ENCODE measurements at regions not wholly inside any gene's neighbourhood (a gene's known extent, or its start where the extent isn't known, plus 50 kb on each side); places are given as distances from the start of the nearest gene placed in this dataset.
"Not testable (repeated sequence)": the region's sequence is repeated elsewhere in the genome, so short reads cannot be mapped to it uniquely, and the experiment has no call there.

DNA sequence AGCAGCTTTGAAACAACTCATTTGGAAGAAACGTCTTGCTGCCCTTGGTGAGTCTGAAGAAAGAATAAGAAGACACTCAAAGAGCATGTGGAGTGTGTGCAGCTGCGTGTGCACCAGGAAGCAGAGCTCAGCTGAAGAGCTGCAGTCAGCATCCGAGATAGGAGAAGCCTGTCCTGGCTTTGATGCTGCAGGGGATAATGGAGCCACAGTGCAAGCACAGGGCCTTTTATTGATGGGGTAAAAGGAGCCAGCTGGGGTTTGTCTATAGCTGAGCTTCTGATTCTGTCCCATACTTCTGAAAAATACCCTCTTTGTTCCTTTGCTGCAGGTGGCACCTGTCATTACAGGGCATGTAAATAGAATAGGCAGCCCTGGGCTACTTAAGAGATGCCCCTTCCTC lies 375.7 kb upstream of the ZNF462 start:
- no peak overlapping the region for H3K27ac ChIP-seq
- no peak overlapping the region for H3K4me3 ChIP-seq
- H3K27me3 ChIP-seq = no peaks in the 10 kb centered on the region
- ATAC-seq (no peak), DNase-seq (no peak)
- H3K4me1 ChIP-seq = no peaks in the 10 kb centered on the region
- intact Hi-C loops (cut with DNase I) = no loop called here
- TF ChIP-seq, protein P1, sequence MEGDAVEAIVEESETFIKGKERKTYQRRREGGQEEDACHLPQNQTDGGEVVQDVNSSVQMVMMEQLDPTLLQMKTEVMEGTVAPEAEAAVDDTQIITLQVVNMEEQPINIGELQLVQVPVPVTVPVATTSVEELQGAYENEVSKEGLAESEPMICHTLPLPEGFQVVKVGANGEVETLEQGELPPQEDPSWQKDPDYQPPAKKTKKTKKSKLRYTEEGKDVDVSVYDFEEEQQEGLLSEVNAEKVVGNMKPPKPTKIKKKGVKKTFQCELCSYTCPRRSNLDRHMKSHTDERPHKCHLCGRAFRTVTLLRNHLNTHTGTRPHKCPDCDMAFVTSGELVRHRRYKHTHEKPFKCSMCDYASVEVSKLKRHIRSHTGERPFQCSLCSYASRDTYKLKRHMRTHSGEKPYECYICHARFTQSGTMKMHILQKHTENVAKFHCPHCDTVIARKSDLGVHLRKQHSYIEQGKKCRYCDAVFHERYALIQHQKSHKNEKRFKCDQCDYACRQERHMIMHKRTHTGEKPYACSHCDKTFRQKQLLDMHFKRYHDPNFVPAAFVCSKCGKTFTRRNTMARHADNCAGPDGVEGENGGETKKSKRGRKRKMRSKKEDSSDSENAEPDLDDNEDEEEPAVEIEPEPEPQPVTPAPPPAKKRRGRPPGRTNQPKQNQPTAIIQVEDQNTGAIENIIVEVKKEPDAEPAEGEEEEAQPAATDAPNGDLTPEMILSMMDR (IDR thresholded peaks at IDR 0.05) = no peak
- TF ChIP-seq POLR2A (IDR thresholded peaks at IDR 0.05) = no peak
- 31 to 34% methylated on average over 3 of the region's 3 CpGs for WGBS, 2 donors
- H3K36me3 ChIP-seq (replicated peaks in 1 of 2; ENCODE audit: insufficient read depth in 1 of 2, low read depth in 2 of 2) = no peaks in the 10 kb centered on the region
- no peaks in the 10 kb centered on the region for H3K9me3 ChIP-seq

DNA sequence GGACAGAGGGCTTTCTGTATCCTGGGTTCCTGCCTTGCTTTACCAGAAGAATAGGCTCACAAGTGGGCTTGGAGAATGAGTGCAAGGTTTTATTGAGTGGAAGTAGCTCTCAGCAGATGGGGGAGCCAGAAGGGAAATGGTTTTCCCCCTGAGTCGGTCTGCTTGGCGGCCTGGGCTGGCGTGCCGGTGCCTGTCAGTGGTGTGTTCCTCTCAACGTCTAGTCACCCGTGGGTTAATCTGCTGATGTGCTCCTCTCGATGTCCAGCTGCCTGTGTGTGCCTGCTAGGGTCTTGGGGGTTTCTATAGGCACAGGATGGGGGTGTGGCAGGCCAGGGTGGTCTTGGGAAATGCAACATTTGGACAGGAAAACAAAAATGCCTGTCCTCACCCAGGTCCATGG lies 370.8 kb upstream of the ZNF462 start:
- 57 to 60% methylated on average over 1 to 7 of the region's 7 CpGs for WGBS, 2 donors
- H3K4me1 ChIP-seq; H3K4me3 ChIP-seq; intact Hi-C loops (cut with DNase I); H3K9me3 ChIP-seq; H3K27ac ChIP-seq; H3K36me3 ChIP-seq (replicated peaks in 1 of 2; ENCODE audit: insufficient read depth in 1 of 2, low read depth in 2 of 2); H3K27me3 ChIP-seq; ATAC-seq; DNase-seq: not testable (repeated sequence)

DNA sequence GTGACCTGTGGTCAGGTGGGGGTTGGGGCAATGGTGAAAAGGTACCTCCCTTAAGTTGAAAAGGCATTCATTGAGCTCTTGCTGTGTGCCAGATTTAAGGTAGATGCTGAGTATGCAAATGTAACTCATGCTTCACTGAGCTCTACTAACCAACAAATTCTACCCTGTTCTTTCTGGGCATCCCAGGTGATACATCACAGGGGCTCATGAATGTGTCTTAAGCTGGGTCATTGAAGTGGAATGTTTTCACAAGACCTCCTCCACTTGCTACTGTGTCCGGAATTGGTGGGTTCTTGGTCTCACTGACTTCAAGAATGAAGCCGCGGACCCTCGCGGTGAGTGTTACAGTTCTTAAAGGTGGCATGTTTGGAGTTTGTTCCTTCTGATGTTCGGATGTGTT lies 362.8 kb upstream of the ZNF462 start:
- intact Hi-C loops (cut with DNase I) = no loop called here
- Histone ChIP-seq H3K27me3 (no peaks in the 10 kb centered on the region), H3K27ac (no peak overlapping the region), H3K4me1 (no peaks in the 10 kb centered on the region), H3K36me3 (replicated peaks in 1 of 2; ENCODE audit: insufficient read depth in 1 of 2, low read depth in 2 of 2) (no peaks in the 10 kb centered on the region), H3K4me3 (no peak overlapping the region), H3K9me3 (no peaks in the 10 kb centered on the region)
- DNase-seq (no peak), ATAC-seq (no peak)
- TF ChIP-seq, protein P1 (IDR thresholded peaks at IDR 0.05) = no peak
- TF ChIP-seq POLR2A (IDR thresholded peaks at IDR 0.05) = no peak
- 85 to 86% methylated on average over 6 of the region's 6 CpGs for WGBS, 2 donors

DNA sequence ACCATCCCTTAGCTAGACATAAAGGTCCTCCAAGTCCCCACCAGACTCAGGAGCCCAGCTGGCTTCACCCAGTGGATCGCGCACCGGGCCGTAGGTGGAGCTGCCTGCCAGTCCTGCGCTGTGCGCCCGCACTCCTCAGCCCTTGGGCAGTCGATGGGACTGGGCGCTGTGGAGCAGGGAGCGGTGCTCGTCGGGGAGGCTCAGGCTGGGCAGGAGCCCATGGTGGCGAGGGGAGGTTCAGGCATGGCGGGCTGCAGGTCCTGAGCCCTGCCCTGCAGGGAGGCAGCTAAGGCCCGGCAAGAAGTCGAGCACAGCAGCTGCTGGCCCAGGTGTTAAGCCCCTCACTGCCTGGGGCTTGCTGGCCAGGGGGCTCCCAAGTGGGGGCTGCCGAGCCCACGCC lies 361.8 kb upstream of the ZNF462 start:
- ATAC-seq; H3K27me3 ChIP-seq; H3K4me1 ChIP-seq; H3K27ac ChIP-seq; DNase-seq; H3K36me3 ChIP-seq (replicated peaks in 1 of 2; ENCODE audit: insufficient read depth in 1 of 2, low read depth in 2 of 2); H3K9me3 ChIP-seq; H3K4me3 ChIP-seq; intact Hi-C loops (cut with DNase I): not testable (repeated sequence)
- 90 to 97% methylated on average over 6 to 18 of the region's 18 CpGs for WGBS, 2 donors

DNA sequence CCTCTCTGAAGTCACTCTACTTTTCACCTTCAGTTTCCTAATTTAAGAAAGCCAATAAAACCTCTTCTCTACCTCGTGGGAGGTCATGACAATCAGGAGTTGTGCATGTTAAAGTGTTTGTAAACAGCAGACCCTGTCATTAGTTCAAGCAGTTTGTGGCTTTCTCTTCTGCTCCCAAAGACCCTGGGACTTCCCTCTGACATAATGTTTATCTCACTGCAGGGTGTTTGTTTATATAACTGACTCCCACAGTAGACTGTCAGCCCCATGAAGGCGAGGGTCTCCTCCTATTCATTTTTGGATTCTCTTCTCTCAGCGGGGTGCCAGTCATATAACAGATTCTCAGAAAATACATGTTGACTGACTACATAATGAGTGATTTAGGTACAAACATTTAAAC lies 360.0 kb upstream of the ZNF462 start:
- Histone ChIP-seq H3K9me3 (no peaks in the 10 kb centered on the region), H3K27ac (no peak overlapping the region), H3K36me3 (replicated peaks in 1 of 2; ENCODE audit: insufficient read depth in 1 of 2, low read depth in 2 of 2) (no peaks in the 10 kb centered on the region), H3K4me1 (no peaks in the 10 kb centered on the region), H3K4me3 (no peak overlapping the region), H3K27me3 (no peaks in the 10 kb centered on the region)
- DNase-seq = no peak
- intact Hi-C loops (cut with DNase I) = no loop called here
- WGBS, 2 donors = 38 to 45% methylated on average over 3 of the region's 3 CpGs
- no peak for ATAC-seq
- no peak for TF ChIP-seq POLR2A (IDR thresholded peaks at IDR 0.05)
- TF ChIP-seq, protein P1 (IDR thresholded peaks at IDR 0.05) = no peak

DNA sequence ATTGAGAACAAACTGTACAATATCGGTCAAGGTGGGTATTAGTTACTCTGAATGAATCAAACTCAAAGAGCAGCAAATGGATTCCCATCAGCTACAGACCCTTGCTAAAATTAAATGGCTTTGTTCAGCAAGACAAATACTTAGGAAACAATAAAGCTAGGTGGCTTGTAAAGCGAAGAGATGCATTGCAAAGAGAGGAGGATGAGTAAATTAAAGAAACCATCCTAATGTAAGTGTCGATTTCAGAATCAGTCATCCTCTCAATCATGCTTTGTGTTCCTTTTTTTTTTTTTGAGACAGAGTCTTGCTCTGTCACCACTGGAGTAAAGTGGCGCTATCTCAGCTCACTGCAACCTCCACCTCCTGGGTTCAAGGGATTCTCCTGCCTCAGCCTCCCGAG lies 359.2 kb upstream of the ZNF462 start:
- WGBS, 2 donors = 81 to 86% methylated on average over 5 of the region's 5 CpGs
- TF ChIP-seq, protein P1 (IDR thresholded peaks at IDR 0.05) = no peak
- no peak for TF ChIP-seq POLR2A (IDR thresholded peaks at IDR 0.05)
- ATAC-seq = no peak
- Histone ChIP-seq H3K36me3 (replicated peaks in 1 of 2; ENCODE audit: insufficient read depth in 1 of 2, low read depth in 2 of 2) (no peaks in the 10 kb centered on the region), H3K9me3 (no peaks in the 10 kb centered on the region), H3K27me3 (no peaks in the 10 kb centered on the region), H3K27ac (no peak overlapping the region), H3K4me3 (no peak overlapping the region), H3K4me1 (no peaks in the 10 kb centered on the region)
- intact Hi-C loops (cut with DNase I) = no loop called here
- DNase-seq = no peak
